ENCODE measurements at regions not wholly inside any gene's neighbourhood (a gene's known extent, or its start where the extent isn't known, plus 50 kb on each side); places are given as distances from the start of the nearest gene placed in this dataset.

GRCh38 chr14:58878439-58879139 is 240.8 kb downstream of the DACT1 start:
- H3K27me3 ChIP-seq (ENCODE audit: insufficient read depth, low read length), result no peaks in the 10 kb centered on the region
- ATAC-seq (peak; percentile 66), DNase-seq (ENCODE audit: low read depth, low spot score) (no peak)
- H3K4me2 ChIP-seq (ENCODE audit: low read length), result no peak overlapping the region; the same call in 1 of the 2 replicates
- H3K4me1 ChIP-seq (ENCODE audit: control insufficient read depth in 1 of 2, insufficient read depth in 2 of 2, low read length in 2 of 2), result peaks cover 3 to 7% of the 10 kb centered on the region in 2 experiments; a peak in 3 of 4 replicates
- H3K36me3 ChIP-seq (ENCODE audit: control insufficient read depth in 1 of 2, insufficient read depth in 2 of 2, low read length in 2 of 2), result no peaks in the 10 kb centered on the region
- H4K20me1 ChIP-seq (ENCODE audit: insufficient read depth), result no peaks in the 10 kb centered on the region
- no peak overlapping the region for H3K27ac ChIP-seq (ENCODE audit: low read depth, low read length)
- no peaks in the 10 kb centered on the region for H3K9me3 ChIP-seq (ENCODE audit: control insufficient read depth in 1 of 2, insufficient read depth in 1 of 2, low read depth in 1 of 2, low read length in 2 of 2)
- peak overlapping the region; percentile 17 for H2AFZ ChIP-seq (ENCODE audit: low read depth, low read length, poor library complexity, severe bottlenecking)
- RAD21 ChIA-PET (ENCODE audit: low non-redundant PET in 1 of 2, low total read pairs in 2 of 2, uncharacterized antibody in 2 of 2, unreplicated experiment in 2 of 2), result no interaction called here
- BruUV-seq (replicated peaks), result no TSS peak
- no peak overlapping the region for H3K4me3 ChIP-seq (replicated peaks in 1 of 2; ENCODE audit: low read depth in 1 of 2, low read length in 2 of 2)
- H3K79me2 ChIP-seq (ENCODE audit: insufficient read depth, low read length), result no peaks in the 10 kb centered on the region
- CTCF ChIA-PET, result no interaction called here
- TF ChIP-seq, protein P1, sequence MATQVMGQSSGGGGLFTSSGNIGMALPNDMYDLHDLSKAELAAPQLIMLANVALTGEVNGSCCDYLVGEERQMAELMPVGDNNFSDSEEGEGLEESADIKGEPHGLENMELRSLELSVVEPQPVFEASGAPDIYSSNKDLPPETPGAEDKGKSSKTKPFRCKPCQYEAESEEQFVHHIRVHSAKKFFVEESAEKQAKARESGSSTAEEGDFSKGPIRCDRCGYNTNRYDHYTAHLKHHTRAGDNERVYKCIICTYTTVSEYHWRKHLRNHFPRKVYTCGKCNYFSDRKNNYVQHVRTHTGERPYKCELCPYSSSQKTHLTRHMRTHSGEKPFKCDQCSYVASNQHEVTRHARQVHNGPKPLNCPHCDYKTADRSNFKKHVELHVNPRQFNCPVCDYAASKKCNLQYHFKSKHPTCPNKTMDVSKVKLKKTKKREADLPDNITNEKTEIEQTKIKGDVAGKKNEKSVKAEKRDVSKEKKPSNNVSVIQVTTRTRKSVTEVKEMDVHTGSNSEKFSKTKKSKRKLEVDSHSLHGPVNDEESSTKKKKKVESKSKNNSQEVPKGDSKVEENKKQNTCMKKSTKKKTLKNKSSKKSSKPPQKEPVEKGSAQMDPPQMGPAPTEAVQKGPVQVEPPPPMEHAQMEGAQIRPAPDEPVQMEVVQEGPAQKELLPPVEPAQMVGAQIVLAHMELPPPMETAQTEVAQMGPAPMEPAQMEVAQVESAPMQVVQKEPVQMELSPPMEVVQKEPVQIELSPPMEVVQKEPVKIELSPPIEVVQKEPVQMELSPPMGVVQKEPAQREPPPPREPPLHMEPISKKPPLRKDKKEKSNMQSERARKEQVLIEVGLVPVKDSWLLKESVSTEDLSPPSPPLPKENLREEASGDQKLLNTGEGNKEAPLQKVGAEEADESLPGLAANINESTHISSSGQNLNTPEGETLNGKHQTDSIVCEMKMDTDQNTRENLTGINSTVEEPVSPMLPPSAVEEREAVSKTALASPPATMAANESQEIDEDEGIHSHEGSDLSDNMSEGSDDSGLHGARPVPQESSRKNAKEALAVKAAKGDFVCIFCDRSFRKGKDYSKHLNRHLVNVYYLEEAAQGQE (IDR thresholded peaks at IDR 0.05; ENCODE audit: low read depth), result no peak
- no peak for TF ChIP-seq MAX (IDR thresholded peaks at IDR 0.05)
- TF ChIP-seq TCF7L2 (IDR thresholded peaks at IDR 0.05; ENCODE audit: borderline replicate concordance, extremely low read depth, insufficient read depth, insufficient read length), result no peak
- no peak for TF ChIP-seq EZH2phosphoT487 (IDR thresholded peaks at IDR 0.05; ENCODE audit: borderline replicate concordance)
- no peak for TF ChIP-seq CEBPB (IDR thresholded peaks at IDR 0.05; ENCODE audit: low read depth)
- TF ChIP-seq ZNF274 (IDR thresholded peaks at IDR 0.05; ENCODE audit: low read depth, low read length), result no peak
- TF ChIP-seq, protein P2, sequence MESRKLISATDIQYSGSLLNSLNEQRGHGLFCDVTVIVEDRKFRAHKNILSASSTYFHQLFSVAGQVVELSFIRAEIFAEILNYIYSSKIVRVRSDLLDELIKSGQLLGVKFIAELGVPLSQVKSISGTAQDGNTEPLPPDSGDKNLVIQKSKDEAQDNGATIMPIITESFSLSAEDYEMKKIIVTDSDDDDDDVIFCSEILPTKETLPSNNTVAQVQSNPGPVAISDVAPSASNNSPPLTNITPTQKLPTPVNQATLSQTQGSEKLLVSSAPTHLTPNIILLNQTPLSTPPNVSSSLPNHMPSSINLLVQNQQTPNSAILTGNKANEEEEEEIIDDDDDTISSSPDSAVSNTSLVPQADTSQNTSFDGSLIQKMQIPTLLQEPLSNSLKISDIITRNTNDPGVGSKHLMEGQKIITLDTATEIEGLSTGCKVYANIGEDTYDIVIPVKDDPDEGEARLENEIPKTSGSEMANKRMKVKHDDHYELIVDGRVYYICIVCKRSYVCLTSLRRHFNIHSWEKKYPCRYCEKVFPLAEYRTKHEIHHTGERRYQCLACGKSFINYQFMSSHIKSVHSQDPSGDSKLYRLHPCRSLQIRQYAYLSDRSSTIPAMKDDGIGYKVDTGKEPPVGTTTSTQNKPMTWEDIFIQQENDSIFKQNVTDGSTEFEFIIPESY (IDR thresholded peaks at IDR 0.05; ENCODE audit: extremely low read depth, insufficient replicate concordance, low read length), result no peak
- intact Hi-C loops (cut with micrococcal nuclease), result no loop called here
- H3K9me2 ChIP-seq (ENCODE audit: insufficient read depth), result no peaks in the 10 kb centered on the region
- POLR2A ChIA-PET, result no interaction called here
- no peak overlapping the region for H3K9ac ChIP-seq (ENCODE audit: low read length)
